Activated T-helper 2 cell treated with anti-CD3 and anti-CD28 coated beads, Interferon-gamma antibody, Interleukin-2, Interleukin-4, amounts not matched to agents 10 μg/mL and 5 μg/mL and 100 μg/mL, durations not matched to agents 14 hours and 24 hours and 36 hours (primary cell): ENCODE measurements at regions not wholly inside any gene's neighbourhood (a gene's known extent, or its start where the extent isn't known, plus 50 kb on each side); places are given as distances from the start of the nearest gene placed in this dataset.

ENCODE experiments used
- DNase-seq: peaks from one replicate; pipeline ENCODE4 v3.0.0; 2021; ENCODE audit warnings: low spot score
- H3K27ac Mint-ChIP-seq: one replicate; pipeline ENCODE4 v1.8.0; 2021; ENCODE audit warnings: mixed read lengths
- H3K27me3 Mint-ChIP-seq: one replicate; pipeline ENCODE4 v1.8.0; 2021; ENCODE audit warnings: low read depth, mixed read lengths
- H3K36me3 Mint-ChIP-seq: one replicate; pipeline ENCODE4 v1.8.0; 2021; ENCODE audit warnings: low read depth, mixed read lengths
- H3K4me1 Mint-ChIP-seq: one replicate; pipeline ENCODE4 v1.8.0; 2021; ENCODE audit warnings: low read depth, mixed read lengths
- H3K4me3 Mint-ChIP-seq: one replicate; pipeline ENCODE4 v1.8.0; 2021; ENCODE audit warnings: low read depth, mild to moderate bottlenecking, moderate library complexity, mixed read lengths
- H3K9me3 Mint-ChIP-seq: one replicate; pipeline ENCODE4 v1.8.0; 2021; ENCODE audit warnings: mixed read lengths
- intact Hi-C: fragments of 100-400 bp; cut with micrococcal nuclease; formaldehyde crosslinking; loops from one replicate; pipeline ENCODE4 v1.15.1; 2023

- intact Hi-C loops = no loop called here
- Mint-ChIP-seq H3K27ac (no peak overlapping the region), H3K4me1 (no peaks in the 10 kb centered on the region), H3K27me3 (no peaks in the 10 kb centered on the region), H3K9me3 (no peaks in the 10 kb centered on the region), H3K4me3 (no peak overlapping the region), H3K36me3 (no peaks in the 10 kb centered on the region)
- no peak for DNase-seq
These were observed 469.4 kb upstream of the SLC35B3 start for GRCh38 chr6:8904754-8905153.

GRCh38 chr6:8900056-8900455, 464.7 kb upstream of the SLC35B3 start:
- Mint-ChIP-seq H3K27me3 (no peaks in the 10 kb centered on the region), H3K27ac (no peak overlapping the region), H3K36me3 (no peaks in the 10 kb centered on the region), H3K4me1 (no peaks in the 10 kb centered on the region), H3K4me3 (no peak overlapping the region), H3K9me3 (no peaks in the 10 kb centered on the region)
- no peak for DNase-seq
- intact Hi-C loops = no loop called here

GRCh38 chr6:8889514-8889913, 454.2 kb upstream of the SLC35B3 start:
- no peak for DNase-seq
- Mint-ChIP-seq H3K4me1 (no peaks in the 10 kb centered on the region), H3K27me3 (no peaks in the 10 kb centered on the region), H3K9me3 (no peaks in the 10 kb centered on the region), H3K4me3 (no peak overlapping the region), H3K27ac (no peak overlapping the region), H3K36me3 (no peaks in the 10 kb centered on the region)
- intact Hi-C loops = no loop called here

GRCh38 chr6:8888468-8888867, 453.1 kb upstream of the SLC35B3 start:
- intact Hi-C loops = no loop called here
- Mint-ChIP-seq H3K27me3 (no peaks in the 10 kb centered on the region), H3K9me3 (no peaks in the 10 kb centered on the region), H3K4me3 (no peak overlapping the region), H3K4me1 (no peaks in the 10 kb centered on the region), H3K27ac (no peak overlapping the region), H3K36me3 (no peaks in the 10 kb centered on the region)
- no peak for DNase-seq

GRCh38 chr6:8881663-8882062, 446.3 kb upstream of the SLC35B3 start:
- H3K9me3 Mint-ChIP-seq = no peaks in the 10 kb centered on the region
- H3K27ac Mint-ChIP-seq = no peak overlapping the region
- intact Hi-C loops = no loop called here
- H3K27me3 Mint-ChIP-seq = no peaks in the 10 kb centered on the region
- H3K4me3 Mint-ChIP-seq = no peak overlapping the region
- no peaks in the 10 kb centered on the region for H3K4me1 Mint-ChIP-seq
- H3K36me3 Mint-ChIP-seq = no peaks in the 10 kb centered on the region
- no peak for DNase-seq

GRCh38 chr6:8879334-8879733, 444.0 kb upstream of the SLC35B3 start:
- DNase-seq = no peak
- Mint-ChIP-seq H3K9me3 (no peaks in the 10 kb centered on the region), H3K4me3 (no peak overlapping the region), H3K36me3 (no peaks in the 10 kb centered on the region), H3K27ac (no peak overlapping the region), H3K27me3 (no peaks in the 10 kb centered on the region), H3K4me1 (no peaks in the 10 kb centered on the region)
- intact Hi-C loops = no loop called here

- H3K27ac Mint-ChIP-seq = no peak overlapping the region
- no peaks in the 10 kb centered on the region for H3K36me3 Mint-ChIP-seq
- no peak overlapping the region for H3K4me3 Mint-ChIP-seq
- H3K4me1 Mint-ChIP-seq = no peaks in the 10 kb centered on the region
- H3K27me3 Mint-ChIP-seq = no peaks in the 10 kb centered on the region
- H3K9me3 Mint-ChIP-seq = no peaks in the 10 kb centered on the region
- no peak for DNase-seq
- intact Hi-C loops = no loop called here
These were observed 440.6 kb upstream of the SLC35B3 start for GRCh38 chr6:8875986-8876385.

GRCh38 chr6:8872589-8872988, 437.2 kb upstream of the SLC35B3 start:
- Mint-ChIP-seq H3K36me3 (no peaks in the 10 kb centered on the region), H3K4me1 (no peaks in the 10 kb centered on the region), H3K27ac (no peak overlapping the region), H3K9me3 (no peaks in the 10 kb centered on the region), H3K27me3 (no peaks in the 10 kb centered on the region), H3K4me3 (no peak overlapping the region)
- intact Hi-C loops = no loop called here
- no peak for DNase-seq

GRCh38 chr6:8865451-8865850, 430.1 kb upstream of the SLC35B3 start:
- H3K27me3 Mint-ChIP-seq = no peaks in the 10 kb centered on the region
- no peak overlapping the region for H3K4me3 Mint-ChIP-seq
- intact Hi-C loops = no loop called here
- no peak for DNase-seq
- H3K4me1 Mint-ChIP-seq = no peaks in the 10 kb centered on the region
- no peaks in the 10 kb centered on the region for H3K36me3 Mint-ChIP-seq
- H3K9me3 Mint-ChIP-seq = no peaks in the 10 kb centered on the region
- H3K27ac Mint-ChIP-seq = no peak overlapping the region

GRCh38 chr6:8860671-8861070, 425.3 kb upstream of the SLC35B3 start:
- Mint-ChIP-seq H3K4me1 (no peaks in the 10 kb centered on the region), H3K9me3 (no peaks in the 10 kb centered on the region), H3K27ac (no peak overlapping the region), H3K36me3 (no peaks in the 10 kb centered on the region), H3K4me3 (no peak overlapping the region), H3K27me3 (no peaks in the 10 kb centered on the region)
- DNase-seq = no peak
- intact Hi-C loops = no loop called here

GRCh38 chr6:8859501-8859900, 424.2 kb upstream of the SLC35B3 start:
- H3K9me3 Mint-ChIP-seq = no peaks in the 10 kb centered on the region

GRCh38 chr6:8858854-8859331, 423.5 kb upstream of the SLC35B3 start:
- no peak overlapping the region for H3K4me3 Mint-ChIP-seq
- DNase-seq = no peak
- intact Hi-C loops = no loop called here
- H3K27ac Mint-ChIP-seq = no peak overlapping the region
- no peaks in the 10 kb centered on the region for H3K4me1 Mint-ChIP-seq
- no peaks in the 10 kb centered on the region for H3K36me3 Mint-ChIP-seq
- no peaks in the 10 kb centered on the region for H3K9me3 Mint-ChIP-seq
- H3K27me3 Mint-ChIP-seq = no peaks in the 10 kb centered on the region

More at GRCh38 chr6:8859501-8859900, 424.2 kb upstream of the SLC35B3 start:
- intact Hi-C loops = no loop called here
- H3K27me3 Mint-ChIP-seq = no peaks in the 10 kb centered on the region
- no peak for DNase-seq
- H3K36me3 Mint-ChIP-seq = no peaks in the 10 kb centered on the region
- H3K27ac Mint-ChIP-seq = no peak overlapping the region
- H3K4me1 Mint-ChIP-seq = no peaks in the 10 kb centered on the region
- H3K4me3 Mint-ChIP-seq = no peak overlapping the region

- no peak overlapping the region for H3K4me3 Mint-ChIP-seq
- no peaks in the 10 kb centered on the region for H3K36me3 Mint-ChIP-seq
- H3K27me3 Mint-ChIP-seq = no peaks in the 10 kb centered on the region
- no peak overlapping the region for H3K27ac Mint-ChIP-seq
- no peaks in the 10 kb centered on the region for H3K4me1 Mint-ChIP-seq
- intact Hi-C loops = no loop called here
- H3K9me3 Mint-ChIP-seq = no peaks in the 10 kb centered on the region
- DNase-seq = no peak
These were observed 421.8 kb upstream of the SLC35B3 start for GRCh38 chr6:8857160-8857559.

- no peak overlapping the region for H3K4me3 Mint-ChIP-seq
- no peaks in the 10 kb centered on the region for H3K27me3 Mint-ChIP-seq
- no peaks in the 10 kb centered on the region for H3K36me3 Mint-ChIP-seq
- intact Hi-C loops = no loop called here
- no peak for DNase-seq
- H3K9me3 Mint-ChIP-seq = no peaks in the 10 kb centered on the region
- no peaks in the 10 kb centered on the region for H3K4me1 Mint-ChIP-seq
- H3K27ac Mint-ChIP-seq = no peak overlapping the region
These were observed 420.1 kb upstream of the SLC35B3 start for GRCh38 chr6:8855411-8855810.
